ENCODE measurements at regions not wholly inside any gene's neighbourhood (a gene's known extent, or its start where the extent isn't known, plus 50 kb on each side); places are given as distances from the start of the nearest gene placed in this dataset.

GRCh38 chr7:32258265-32258664 lies 188.1 kb upstream of the PDE1C start:
- Histone ChIP-seq H3K79me2 (ENCODE audit: insufficient read depth) (no peaks in the 10 kb centered on the region), H3K4me3 (ENCODE audit: low read depth in 2 of 2, low read length in 1 of 2) (no peak overlapping the region), H3K27ac (ENCODE audit: low read depth in 2 of 2, low read length in 1 of 2) (no peak overlapping the region), H3K9ac (no peak overlapping the region), H3K36me3 (replicated peaks in 1 of 2; ENCODE audit: control insufficient read depth in 1 of 2, insufficient read depth in 2 of 2, low read length in 1 of 2) (no peaks in the 10 kb centered on the region), H3K4me1 (ENCODE audit: control insufficient read depth in 1 of 2, insufficient read depth in 2 of 2, low read depth in 1 of 2, low read length in 1 of 2) (no peaks in the 10 kb centered on the region), H3F3A (replicated peaks; ENCODE audit: insufficient read depth) (no peaks in the 10 kb centered on the region), H3K9me3 (no peaks in the 10 kb centered on the region), H4K20me1 (ENCODE audit: insufficient read depth) (no peaks in the 10 kb centered on the region), H3K4me2 (no peak overlapping the region), H3K27me3 (ENCODE audit: insufficient read depth) (peaks cover 10% of the 10 kb centered on the region), H3K9me2 (no peaks in the 10 kb centered on the region), H2AFZ (ENCODE audit: low read depth) (no peak overlapping the region)
- DNase-seq: no peak
- TF ChIP-seq TCF12 (IDR thresholded peaks at IDR 0.05) (no peak), USF2 (IDR thresholded peaks at IDR 0.05; ENCODE audit: borderline replicate concordance, low read depth, low read length) (no peak), FOXM1 (IDR thresholded peaks at IDR 0.05; ENCODE audit: low read depth) (no peak), POLR2AphosphoS5 (IDR thresholded peaks at IDR 0.05; ENCODE audit: low read depth, low read length) (no peak)
- CTCF ChIA-PET: interaction anchor here (1.1 to 1.3 kb wide), 2 partner anchors 38 to 221 kb away, joined by 3 read pairs; no protein-coding TSS in a partner anchor
- 10% methylated on average over 4 of the region's 4 CpGs for WGBS (ENCODE audit: low lambda C conversion rate)
- POLR2A ChIA-PET: no interaction called here

- Histone ChIP-seq H3K9me2 (no peaks in the 10 kb centered on the region), H2AFZ (ENCODE audit: low read depth) (no peak overlapping the region), H4K20me1 (ENCODE audit: insufficient read depth) (no peaks in the 10 kb centered on the region), H3K4me1 (ENCODE audit: control insufficient read depth in 1 of 2, insufficient read depth in 2 of 2, low read depth in 1 of 2, low read length in 1 of 2) (no peaks in the 10 kb centered on the region), H3K79me2 (ENCODE audit: insufficient read depth) (no peaks in the 10 kb centered on the region), H3K9ac (no peak overlapping the region), H3K27me3 (ENCODE audit: insufficient read depth) (peaks cover 10% of the 10 kb centered on the region), H3F3A (replicated peaks; ENCODE audit: insufficient read depth) (no peaks in the 10 kb centered on the region), H3K9me3 (no peaks in the 10 kb centered on the region), H3K36me3 (replicated peaks in 1 of 2; ENCODE audit: control insufficient read depth in 1 of 2, insufficient read depth in 2 of 2, low read length in 1 of 2) (no peaks in the 10 kb centered on the region), H3K27ac (ENCODE audit: low read depth in 2 of 2, low read length in 1 of 2) (no peak overlapping the region), H3K4me3 (ENCODE audit: low read depth in 2 of 2, low read length in 1 of 2) (no peak overlapping the region), H3K4me2 (no peak overlapping the region)
- WGBS (ENCODE audit: low lambda C conversion rate): 0% methylated on average over 1 of the region's 1 CpG
- POLR2A ChIA-PET: no interaction called here
- no peak for DNase-seq
- CTCF ChIA-PET: interaction anchor here (1.3 to 2.4 kb wide), 2 partner anchors 47 to 222 kb away, joined by 3 to 9 read pairs; no protein-coding TSS in a partner anchor
- TF ChIP-seq GABPA (IDR thresholded peaks at IDR 0.05; ENCODE audit: low read depth) (no peak), IRF3 (IDR thresholded peaks at IDR 0.05; ENCODE audit: low read depth, low read length) (no peak), RXRA (IDR thresholded peaks at IDR 0.05; ENCODE audit: borderline replicate concordance, low read depth) (no peak), RAD21 (IDR thresholded peaks at IDR 0.05; ENCODE audit: low read length) (no peak), ZBTB33 (IDR thresholded peaks at IDR 0.05; ENCODE audit: borderline replicate concordance, low read depth) (no peak), NFIC (IDR thresholded peaks at IDR 0.05; ENCODE audit: borderline replicate concordance) (no peak), PBX3 (IDR thresholded peaks at IDR 0.05) (no peak), FOSL2 (IDR thresholded peaks at IDR 0.05; ENCODE audit: borderline replicate concordance, low read depth) (no peak), MEF2A (IDR thresholded peaks at IDR 0.05; ENCODE audit: borderline replicate concordance, low read depth) (no peak), REST (IDR thresholded peaks at IDR 0.05; ENCODE audit: low read depth, low read length) (no peak), YY1 (IDR thresholded peaks at IDR 0.05; ENCODE audit: low read depth) (no peak), EP300 (IDR thresholded peaks at IDR 0.05; ENCODE audit: borderline replicate concordance in 1 of 2, low read depth in 1 of 2, low read length in 1 of 2) (no peak), CHD2 (IDR thresholded peaks at IDR 0.05; ENCODE audit: low read length, partially characterized antibody) (no peak), EZH2phosphoT487 (IDR thresholded peaks at IDR 0.05; ENCODE audit: borderline replicate concordance, low read depth) (no peak), JUND (IDR thresholded peaks at IDR 0.05) (no peak), SMC3 (IDR thresholded peaks at IDR 0.05; ENCODE audit: low read depth, low read length) (no peak)
Observed at GRCh38 chr7:32257621-32258020, 187.4 kb upstream of the PDE1C start.

Measured in SK-N-SH (cell line).